ENCODE measurements at regions not wholly inside any gene's neighbourhood (a gene's known extent, or its start where the extent isn't known, plus 50 kb on each side); places are given as distances from the start of the nearest gene placed in this dataset.
"Not testable (repeated sequence)": the region's sequence is repeated elsewhere in the genome, so short reads cannot be mapped to it uniquely, and the experiment has no call there.

DNA sequence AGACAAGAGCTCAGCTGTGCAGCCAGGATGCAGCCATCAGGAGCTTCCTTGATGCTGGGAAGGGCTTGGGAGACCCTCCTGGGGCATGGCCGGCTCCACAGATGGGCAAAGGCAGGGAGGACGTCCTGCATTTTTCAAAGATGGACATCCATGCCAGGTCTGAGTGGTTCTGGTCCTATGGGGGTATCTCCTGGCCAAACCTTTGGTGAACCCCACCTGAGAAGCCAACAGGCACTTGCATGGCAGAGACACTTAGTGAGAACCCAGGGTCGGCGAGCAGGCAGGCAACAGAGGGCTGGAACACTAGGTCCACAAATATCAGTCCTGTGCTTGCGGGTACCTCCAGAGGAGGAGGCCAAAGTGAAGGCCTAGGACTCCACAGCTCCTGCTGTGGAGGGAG lies 70.0 kb downstream of the KCTD15 start:
- DNase-seq = no peak

GRCh38 chr19:33868076-33868735 lies 71.5 kb downstream of the KCTD15 start:
- no peak for DNase-seq

- DNase-seq = peak; percentile 33
These were observed 72.2 kb downstream of the KCTD15 start for GRCh38 chr19:33868788-33869412.

- DNase-seq = not testable (repeated sequence)
These were observed 73.7 kb downstream of the KCTD15 start for GRCh38 chr19:33870298-33870932.

DNA sequence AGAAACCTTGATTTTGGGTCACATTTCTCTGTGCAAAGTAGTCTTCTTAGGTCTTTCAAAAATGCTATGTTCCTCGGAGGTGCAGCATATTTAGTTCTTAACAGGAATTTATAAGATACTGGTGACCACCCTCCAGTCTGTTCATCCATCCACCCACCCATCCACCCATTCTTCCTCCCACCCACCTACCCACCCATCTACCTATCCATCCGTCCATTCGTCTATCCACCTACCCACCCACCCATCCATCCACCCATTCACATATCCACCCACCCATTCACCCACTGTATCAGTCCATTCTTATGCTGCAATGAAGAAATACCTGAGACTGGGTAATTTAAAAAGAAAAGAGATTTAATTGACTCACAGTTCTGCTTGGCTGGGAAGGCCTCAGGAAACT lies 74.9 kb downstream of the KCTD15 start:
- no peak for DNase-seq

DNA sequence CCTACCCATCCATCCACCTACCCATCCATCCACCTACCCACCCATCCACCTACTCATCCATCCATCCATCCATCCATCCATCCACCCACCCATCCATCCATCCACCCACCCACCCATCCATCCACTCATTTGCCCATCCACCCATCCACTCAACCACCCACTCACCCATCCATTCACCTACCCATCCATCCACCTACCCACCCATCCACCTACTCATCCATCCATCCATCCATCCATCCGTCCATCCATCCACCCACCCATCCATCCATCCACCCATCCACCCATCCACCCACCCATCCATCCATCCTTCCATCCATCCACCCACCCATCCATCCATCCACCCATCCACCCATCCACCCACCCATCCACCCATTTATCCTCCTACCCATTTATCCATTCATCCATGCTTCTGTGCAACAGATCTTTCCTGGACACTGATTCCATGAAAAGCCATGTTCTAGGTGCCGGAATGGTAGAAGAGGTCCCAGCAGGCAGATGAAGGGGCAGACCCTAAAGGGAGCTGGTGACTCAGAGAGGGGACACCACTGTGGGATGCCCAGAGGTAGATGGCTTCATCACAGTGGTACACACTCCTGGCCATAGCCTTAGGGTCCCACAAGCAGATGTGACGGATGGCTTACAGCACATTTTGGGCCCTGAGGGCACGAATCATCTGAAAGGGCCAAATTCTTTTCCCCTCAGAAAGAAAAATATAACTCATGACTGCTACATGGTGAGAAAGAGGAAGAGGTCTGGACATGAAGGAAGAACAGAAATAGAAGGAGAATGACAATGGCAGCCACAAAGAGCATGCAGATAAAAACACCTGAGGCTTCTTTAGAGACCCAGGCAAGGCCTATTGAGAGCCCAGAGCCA lies 76.0 kb downstream of the KCTD15 start:
- DNase-seq = no peak

DNA sequence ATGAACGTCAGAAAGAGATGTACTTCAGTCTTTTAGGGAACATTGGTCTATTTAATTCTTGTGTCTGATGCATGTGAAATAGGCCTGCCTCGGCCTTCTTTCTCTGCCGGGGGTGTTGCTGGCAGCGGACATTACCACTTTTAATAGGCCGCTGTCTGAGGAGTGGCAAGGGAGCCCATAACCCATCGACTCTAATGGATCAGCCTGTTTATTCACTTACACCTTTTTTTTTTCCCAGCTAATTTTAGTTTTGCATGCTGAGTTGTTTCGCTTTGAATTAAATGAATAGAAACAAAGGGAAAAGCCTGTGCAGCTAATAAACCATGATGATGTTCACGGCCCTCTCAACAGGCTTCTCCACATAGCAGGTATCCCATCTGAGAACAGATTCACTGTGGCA lies 78.4 kb downstream of the KCTD15 start:
- no peak for DNase-seq

DNA sequence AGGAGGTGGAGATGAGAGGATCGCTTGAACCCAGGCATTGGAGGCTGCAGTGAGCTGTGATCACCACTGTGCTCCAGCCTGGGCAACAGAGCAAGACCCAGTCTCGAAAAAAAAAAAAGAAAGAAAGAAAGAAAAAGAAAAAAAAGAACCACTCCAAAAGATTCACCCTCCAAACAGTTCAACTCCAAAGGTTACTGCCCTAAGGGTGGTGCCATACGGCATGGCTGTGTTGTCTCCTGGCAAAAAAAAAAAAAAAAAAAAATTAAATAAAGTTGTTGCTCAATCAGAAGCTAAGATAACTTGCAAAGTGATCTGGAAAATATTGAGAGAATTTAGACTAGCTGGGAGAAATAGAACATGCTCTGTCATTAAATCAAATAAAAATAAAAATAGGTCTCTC lies 79.5 kb downstream of the KCTD15 start:
- DNase-seq = no peak

- DNase-seq = no peak
These were observed 81.4 kb downstream of the KCTD15 start for GRCh38 chr19:33878030-33878544.

DNA sequence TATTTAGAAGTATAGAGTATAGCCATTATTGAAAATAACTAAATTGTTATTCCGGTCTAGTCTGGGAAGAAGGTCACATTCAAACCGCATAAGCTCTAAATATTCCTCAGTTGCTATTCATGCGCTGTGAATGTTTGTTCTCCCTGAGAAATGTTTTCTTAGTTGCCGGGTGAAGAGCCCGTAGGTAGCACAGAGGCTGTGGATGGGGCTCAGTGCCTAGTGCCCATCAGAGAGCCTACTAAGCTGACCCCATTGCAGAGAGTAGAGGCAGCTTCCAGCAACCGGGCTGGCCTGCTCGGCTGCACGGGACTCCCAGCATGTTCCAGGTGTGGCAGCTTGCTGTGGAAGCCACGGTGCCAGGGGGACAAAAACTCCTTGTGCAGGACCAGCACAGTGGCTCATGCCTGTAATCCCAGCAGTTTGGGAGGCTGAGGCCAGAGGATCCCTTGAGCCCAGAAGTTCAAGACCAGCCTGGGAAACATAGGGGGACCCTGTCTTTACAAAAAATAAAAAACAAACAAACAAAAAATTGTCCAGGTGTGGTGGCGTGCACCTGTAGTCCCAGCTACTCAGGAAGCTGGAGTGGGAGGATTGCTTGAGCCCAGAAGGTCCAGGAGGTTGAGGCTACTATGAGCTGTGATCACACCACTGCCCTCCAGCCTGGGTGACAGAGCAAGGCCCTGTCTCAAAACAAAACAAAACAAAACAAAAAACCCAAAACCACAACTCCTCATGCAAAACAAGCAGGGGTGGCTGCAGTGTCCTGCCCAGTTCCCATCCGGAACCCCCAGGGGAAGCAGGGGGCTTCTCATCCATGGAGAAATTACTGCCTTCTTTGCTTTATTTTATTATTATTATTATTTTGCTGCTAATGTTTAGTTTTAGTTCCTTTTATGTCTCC lies 82.5 kb downstream of the KCTD15 start:
- DNase-seq = no peak

DNA sequence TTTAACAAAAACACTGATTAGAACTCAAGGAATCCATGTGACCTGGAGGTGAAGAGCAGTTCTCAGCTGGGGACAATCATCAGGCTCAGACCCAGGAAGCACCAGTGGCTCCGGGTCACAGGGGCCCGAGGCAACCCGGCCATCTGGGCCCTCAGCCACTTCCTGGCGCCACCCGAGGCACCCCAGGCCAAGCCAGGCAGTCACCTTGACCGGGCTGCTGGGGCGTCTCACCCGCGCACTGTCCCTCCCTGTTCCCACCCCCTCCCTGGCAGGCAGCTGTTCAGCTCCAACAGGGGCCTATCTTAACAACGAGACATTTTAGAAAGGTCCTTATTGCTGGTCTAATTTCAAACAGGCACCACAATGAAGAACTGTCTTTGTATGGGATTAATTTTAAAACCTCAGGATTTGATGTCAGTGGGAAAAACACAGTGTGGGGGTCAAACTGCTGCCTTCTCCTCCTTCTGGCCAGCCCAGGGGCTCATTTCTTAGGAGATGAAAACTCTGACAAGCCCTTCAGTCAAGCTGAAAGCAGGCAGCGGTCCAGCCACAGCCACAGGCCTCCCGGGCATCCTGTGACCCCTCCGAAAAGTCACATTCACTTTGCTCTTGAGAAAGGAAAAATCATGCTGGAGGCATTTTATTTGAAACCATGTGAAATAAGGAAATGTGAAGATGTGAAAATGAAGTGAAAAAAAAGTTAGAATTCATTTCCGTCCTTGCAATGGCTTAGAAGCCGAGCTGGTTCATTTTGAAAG lies 83.3 kb downstream of the KCTD15 start:
- no peak for DNase-seq

GRCh38 chr19:33883859-33884519 lies 87.3 kb downstream of the KCTD15 start:
- DNase-seq = peak; percentile 23

DNA sequence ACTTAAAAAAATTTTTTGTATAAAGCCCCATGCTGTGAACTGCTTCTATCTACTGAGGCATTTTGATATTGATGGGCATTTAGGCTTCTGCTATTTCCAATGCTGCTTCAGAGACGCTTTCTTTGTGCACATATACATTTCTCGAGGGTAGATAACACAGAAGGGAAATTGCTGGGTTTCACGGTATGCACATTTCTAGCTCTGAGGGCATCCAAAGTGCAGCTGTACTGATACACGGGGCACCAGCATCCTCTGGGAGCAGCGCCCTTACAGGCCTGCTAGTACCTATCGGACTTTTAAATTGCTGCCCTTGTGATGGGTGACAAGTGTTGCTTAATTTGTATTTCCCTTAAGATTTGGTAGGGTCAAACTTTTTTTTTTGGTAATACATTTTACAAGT lies 88.6 kb downstream of the KCTD15 start:
- no peak for DNase-seq

GRCh38 chr19:33887891-33888290 lies 91.2 kb downstream of the KCTD15 start:
- DNase-seq = no peak

DNA sequence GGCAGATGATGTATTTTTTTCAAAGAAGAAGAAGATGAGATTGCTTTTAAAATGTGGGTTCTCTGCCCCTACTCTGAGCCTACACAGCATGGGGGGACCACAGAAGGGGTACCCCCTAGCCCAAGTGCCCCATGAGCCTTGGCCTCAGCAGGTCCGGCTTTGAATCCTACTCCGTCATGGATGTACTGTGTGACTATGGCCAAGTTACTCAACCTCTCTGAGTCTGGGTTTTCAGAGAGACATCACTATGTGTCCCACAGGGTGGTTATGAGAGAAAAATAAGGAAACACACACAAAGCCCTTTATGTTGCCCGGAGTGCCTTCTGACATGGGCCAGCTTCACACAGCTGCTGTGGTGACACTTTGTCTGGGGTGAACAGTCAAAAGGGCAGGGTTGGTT lies 92.0 kb downstream of the KCTD15 start:
- DNase-seq = no peak

GRCh38 chr19:33890569-33890968 lies 93.9 kb downstream of the KCTD15 start:
- no peak for DNase-seq

GRCh38 chr19:33891773-33892172 lies 95.1 kb downstream of the KCTD15 start:
- no peak for DNase-seq

- DNase-seq = no peak
These were observed 98.1 kb downstream of the KCTD15 start for GRCh38 chr19:33894787-33895186.

DNA sequence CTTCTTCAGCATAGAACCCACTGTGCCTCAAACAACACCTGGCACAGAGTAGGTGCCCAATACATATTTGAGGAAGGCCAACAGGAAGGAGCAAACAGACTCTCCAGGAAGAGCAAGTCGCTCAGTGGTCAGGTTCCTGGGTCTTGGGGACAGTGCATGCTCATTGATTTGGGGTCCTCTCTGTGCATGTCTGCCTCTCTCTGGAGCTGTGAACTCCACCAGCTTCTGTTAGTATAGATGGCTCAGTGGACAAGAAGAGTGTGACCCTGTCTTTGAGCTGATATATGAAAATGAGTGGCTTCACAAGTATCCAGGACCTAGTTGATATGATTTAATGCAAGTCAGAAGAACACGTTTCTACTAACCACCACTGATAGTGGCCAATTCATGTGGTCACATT lies 98.7 kb downstream of the KCTD15 start:
- DNase-seq = no peak

- no peak for DNase-seq
These were observed 101.5 kb downstream of the KCTD15 start for GRCh38 chr19:33898062-33898677.

All from hindlimb muscle (tissue), 1 donor.